GM21367 (cell line): ENCODE measurements at regions not wholly inside any gene's neighbourhood (a gene's known extent, or its start where the extent isn't known, plus 50 kb on each side); places are given as distances from the start of the nearest gene placed in this dataset.

Experiments used
- ATAC-seq: cut with Tn5 transposase; IDR thresholded peaks from one replicate; pipeline ENCODE4 v1.9.1; 2021; ENCODE audit not compliant: unreplicated experiment

- no peak for ATAC-seq
These were observed 198.7 kb upstream of the LUZP2 start for GRCh38 chr11:24298146-24298545.

GRCh38 chr11:24311974-24312373 lies 184.9 kb upstream of the LUZP2 start:
- ATAC-seq: no peak

DNA sequence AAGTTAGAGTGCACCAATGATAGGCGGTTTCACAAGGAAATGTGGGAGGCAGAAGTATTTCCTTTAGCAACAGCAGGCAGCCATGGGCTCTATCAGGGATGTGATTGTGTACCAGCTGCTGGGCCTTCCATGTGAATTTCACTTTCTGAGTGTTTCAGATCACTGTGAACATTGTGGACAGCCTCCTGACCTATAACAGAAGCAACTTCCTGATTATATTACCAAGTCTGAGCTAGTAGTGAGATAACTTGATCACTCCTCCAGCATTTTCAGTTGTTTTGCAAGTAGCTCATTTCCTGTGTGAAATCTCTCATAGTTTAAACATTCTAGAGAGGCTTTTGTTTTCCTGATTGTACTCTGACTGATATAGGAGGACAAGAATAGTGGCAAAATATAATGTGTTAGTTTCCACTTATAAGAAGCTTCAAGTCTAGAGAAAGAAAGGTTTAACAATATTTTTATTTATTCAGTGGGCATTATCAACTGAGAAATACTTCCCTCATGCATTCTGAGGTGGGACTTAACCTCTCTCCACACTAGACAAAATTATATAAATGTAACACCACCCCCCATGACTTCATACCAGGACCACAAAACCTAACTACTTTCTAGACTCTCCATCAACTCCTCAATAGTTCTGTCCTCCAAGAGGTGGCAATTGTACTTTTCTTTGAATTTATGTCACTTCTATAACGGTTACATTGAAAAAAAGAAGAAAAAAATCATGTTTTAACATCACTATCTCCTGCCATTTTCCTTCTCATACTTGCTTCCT lies 184.2 kb upstream of the LUZP2 start:
- ATAC-seq: no peak

- no peak for ATAC-seq
These were observed 175.6 kb upstream of the LUZP2 start for GRCh38 chr11:24321229-24321628.

- no peak for ATAC-seq
These were observed 172.6 kb upstream of the LUZP2 start for GRCh38 chr11:24324211-24324610.

- ATAC-seq: no peak
These were observed 152.6 kb upstream of the LUZP2 start for GRCh38 chr11:24344222-24344621.

DNA sequence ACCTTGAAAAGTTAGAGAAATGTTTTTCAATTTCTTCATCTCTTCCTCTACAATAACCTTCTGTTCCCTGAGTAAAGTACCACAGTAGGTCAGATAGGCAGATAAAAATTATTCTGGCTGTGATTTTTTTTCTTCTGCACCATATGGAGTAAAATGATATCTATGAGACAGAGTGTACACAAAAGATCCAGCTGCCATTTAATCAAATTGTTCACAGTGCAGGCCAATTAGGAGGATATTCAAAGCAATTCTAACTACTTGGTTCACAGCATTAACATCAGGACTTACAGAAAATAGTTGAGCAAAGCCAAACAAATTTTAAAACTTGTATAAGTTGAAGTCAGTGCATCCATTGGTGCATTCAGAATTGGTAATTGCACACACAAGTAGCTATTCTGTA lies 147.9 kb upstream of the LUZP2 start:
- no peak for ATAC-seq

- ATAC-seq: no peak
These were observed 145.7 kb upstream of the LUZP2 start for GRCh38 chr11:24351179-24351578.

- ATAC-seq: no peak
These were observed 140.4 kb upstream of the LUZP2 start for GRCh38 chr11:24356501-24356900.

GRCh38 chr11:24357620-24358410 lies 139.0 kb upstream of the LUZP2 start:
- no peak for ATAC-seq

GRCh38 chr11:24372491-24372890 lies 124.4 kb upstream of the LUZP2 start:
- ATAC-seq: no peak

GRCh38 chr11:24373516-24373915 lies 123.3 kb upstream of the LUZP2 start:
- no peak for ATAC-seq

DNA sequence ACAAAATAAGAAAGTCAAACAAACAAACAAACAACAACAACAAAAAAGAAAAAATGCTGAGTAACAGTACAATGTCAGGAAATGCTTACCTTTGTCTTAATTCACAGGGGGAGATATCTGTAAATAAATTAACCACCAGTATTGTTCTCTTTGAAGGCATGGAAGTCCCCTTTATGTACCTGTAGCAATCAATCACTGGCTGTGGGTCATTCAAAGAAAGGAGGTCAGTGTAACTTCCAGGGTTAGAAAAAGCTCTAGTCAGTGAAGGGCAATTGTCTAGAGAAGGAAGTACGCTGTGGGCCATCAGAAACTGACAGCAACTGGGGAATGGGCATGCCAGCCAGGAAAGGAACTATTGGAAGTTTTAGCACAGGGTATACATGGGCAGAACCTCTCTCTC lies 121.5 kb upstream of the LUZP2 start:
- no peak for ATAC-seq

GRCh38 chr11:24375931-24376330 lies 120.9 kb upstream of the LUZP2 start:
- ATAC-seq: no peak

DNA sequence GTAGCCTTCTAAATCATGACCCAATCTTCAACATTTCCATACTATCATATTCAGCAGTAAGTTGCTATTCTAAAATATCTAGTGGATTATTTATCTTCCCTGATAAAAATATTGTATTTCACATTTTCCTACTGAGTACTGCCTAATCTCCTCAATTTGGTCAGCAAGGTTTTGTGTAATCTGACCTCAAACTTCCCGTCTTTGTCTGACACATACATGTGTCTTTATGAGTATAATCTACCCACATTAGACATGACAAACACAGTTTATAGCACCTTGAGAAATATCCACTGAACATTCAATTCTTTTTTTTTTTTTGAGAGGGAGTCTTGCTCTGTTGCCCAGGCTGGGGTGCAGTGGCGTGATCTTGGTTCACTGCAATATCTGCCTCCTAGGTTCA lies 113.7 kb upstream of the LUZP2 start:
- ATAC-seq: no peak

DNA sequence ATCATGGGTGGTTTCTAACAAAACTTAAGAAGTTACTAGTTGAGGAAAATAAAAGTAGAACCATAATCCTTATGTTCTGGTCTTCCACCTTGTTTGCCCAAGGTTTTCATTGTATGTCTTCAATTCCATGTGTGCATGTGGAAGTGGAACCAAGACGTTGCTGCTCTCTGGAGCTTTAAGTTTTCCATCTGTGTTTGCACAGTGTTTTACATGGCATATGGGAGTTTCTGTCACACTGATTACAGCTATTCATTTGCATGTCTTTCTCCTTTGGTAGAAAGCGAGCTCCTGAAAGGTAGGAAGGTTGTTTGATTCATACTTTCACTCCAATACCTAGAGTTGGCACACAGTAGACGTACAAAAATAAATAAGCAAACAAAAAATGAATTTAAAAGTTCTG lies 112.6 kb upstream of the LUZP2 start:
- no peak for ATAC-seq

DNA sequence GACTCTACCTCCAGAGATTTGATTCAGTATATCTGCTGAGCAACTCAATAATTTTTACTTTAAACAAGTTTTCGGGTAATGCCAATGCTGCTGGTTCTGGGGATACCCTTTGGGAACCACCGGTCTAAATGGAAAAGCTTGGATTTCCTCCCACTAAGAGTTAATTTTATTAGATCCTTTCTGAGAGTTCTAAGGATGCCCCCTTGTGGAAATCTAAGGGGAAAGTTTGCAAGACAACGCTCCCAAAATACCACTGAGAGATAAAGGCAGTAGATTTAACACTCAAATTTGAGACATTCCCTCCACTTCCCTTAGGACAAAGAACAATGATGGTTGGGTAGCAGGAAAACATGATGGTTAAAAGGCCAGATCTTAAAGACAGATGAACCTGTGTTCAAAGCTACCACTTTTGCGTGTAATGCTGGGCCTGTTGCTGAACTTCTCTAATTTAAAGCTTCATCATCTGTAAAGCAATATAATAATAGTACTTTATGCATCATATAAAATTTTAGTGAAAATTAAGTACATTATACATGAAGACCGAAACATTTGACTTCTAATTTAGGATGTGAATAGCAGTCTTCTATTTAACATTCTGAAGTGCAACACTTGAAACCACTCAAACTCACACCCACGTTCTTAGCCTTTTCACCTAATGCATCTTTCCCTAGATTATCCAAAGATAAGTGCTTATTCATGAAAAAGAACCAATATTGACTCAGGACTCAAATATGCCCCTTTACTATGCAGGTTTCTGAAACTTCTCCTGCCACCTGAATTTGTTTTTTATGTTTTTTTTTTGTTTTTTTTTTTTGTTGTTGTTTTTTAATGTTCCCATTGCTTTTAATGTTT lies 110.1 kb upstream of the LUZP2 start:
- ATAC-seq: no peak

GRCh38 chr11:24389575-24389974 lies 107.3 kb upstream of the LUZP2 start:
- ATAC-seq: no peak

- ATAC-seq: no peak
These were observed 106.8 kb upstream of the LUZP2 start for GRCh38 chr11:24390016-24390415.

DNA sequence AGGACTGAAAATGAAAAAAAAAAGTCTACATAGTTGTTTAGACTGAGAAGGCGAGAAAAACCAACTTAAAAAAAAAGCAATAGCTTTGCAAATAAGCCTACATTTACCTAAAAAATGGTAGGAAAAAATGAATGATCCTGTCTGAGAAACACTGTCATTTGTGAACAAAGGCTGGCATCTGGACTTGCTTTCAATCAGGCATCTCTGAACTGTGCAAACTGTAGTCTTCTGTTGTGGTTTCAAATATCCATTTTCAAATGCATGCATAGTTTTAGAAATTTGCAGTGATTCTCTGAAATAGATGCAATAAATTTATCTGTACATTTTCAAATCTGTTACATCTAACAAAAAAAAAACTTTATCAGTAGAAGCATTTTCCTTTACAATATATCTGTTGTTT lies 106.1 kb upstream of the LUZP2 start:
- no peak for ATAC-seq

DNA sequence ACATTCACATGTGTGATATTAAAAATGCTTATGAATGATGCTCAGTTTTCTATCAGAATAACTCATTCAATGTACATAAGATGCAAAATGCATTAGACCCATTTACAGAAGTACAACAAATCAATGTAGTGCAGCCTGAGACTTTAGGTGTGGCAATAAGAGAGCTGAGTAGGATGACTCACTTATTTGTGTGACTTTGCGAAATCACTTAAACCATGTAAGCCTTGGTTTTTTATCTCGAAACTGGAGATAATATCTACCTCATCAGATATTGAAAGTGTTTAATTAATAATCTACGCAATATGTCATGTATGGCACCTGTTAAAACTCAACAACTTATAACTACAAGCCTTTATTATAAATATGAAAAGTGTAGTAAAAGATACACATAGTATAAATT lies 105.7 kb upstream of the LUZP2 start:
- no peak for ATAC-seq
